Caco-2 (cell line): ENCODE measurements at regions not wholly inside any gene's neighbourhood (a gene's known extent, or its start where the extent isn't known, plus 50 kb on each side); places are given as distances from the start of the nearest gene placed in this dataset.

Experiments used
- BruUV-seq: library from RNA; stranded (reverse); fragments of 400-500 nt; replicated peaks from 2 replicates; lab custom pipeline; 2021; lab: Mats Ljungman, UMichigan
- CTCF ChIA-PET: fragments of 300-600 bp; sonication (Branson Sonifier 250); formaldehyde crosslinking; loops from one replicate; lab custom pipeline; 2022; ENCODE audit warnings: antibody characterized with exemption; lab: Charles Lee
- POLR2A ChIA-PET: fragments of 300-600 bp; sonication (Branson Sonifier 250); formaldehyde crosslinking; loops from one replicate; lab custom pipeline; 2022; ENCODE audit warnings: antibody characterized with exemption; lab: Charles Lee
- DNase-seq, 2 experiments: peaks; one replicate each; pipeline versions ENCODE4 v3.0.0 to v3.0.0-alpha.2; 2020 to 2022
- H3K27me3 ChIP-seq: replicated peaks from 2 replicates; pipeline ENCODE4 v1.6.0; 2011; ENCODE audit warnings: low read length; ENCODE audit not compliant: control insufficient read depth, insufficient read depth
- H3K36me3 ChIP-seq: 2 replicates; pipeline ENCODE4 v1.5.1; 2011; ENCODE audit warnings: low read length; ENCODE audit not compliant: control insufficient read depth, insufficient read depth
- H3K4me1 ChIP-seq: fragments of 250-450 bp; sonication (Bioruptor Pico); 2 replicates; pipeline ENCODE4 v1.5.1; 2020; ENCODE audit warnings: mild to moderate bottlenecking
- H3K4me3 ChIP-seq: 2 replicates; pipeline ENCODE4 v1.5.1; 2011; ENCODE audit warnings: low read depth, mild to moderate bottlenecking, control low read depth, low read length
- H3K9me3 ChIP-seq: fragments of 250-450 bp; sonication (Bioruptor Pico); 2 replicates; pipeline ENCODE4 v1.5.1; 2020; ENCODE audit warnings: mild to moderate bottlenecking, moderate library complexity
- H3K27ac Mint-ChIP-seq: one replicate; pipeline ENCODE4 v1.8.0; 2022; ENCODE audit warnings: mixed read lengths; ENCODE audit not compliant: unreplicated experiment
- H3K27me3 Mint-ChIP-seq: one replicate; pipeline ENCODE4 v1.8.0; 2022; ENCODE audit warnings: mixed read lengths; ENCODE audit not compliant: insufficient read depth, unreplicated experiment
- H3K36me3 Mint-ChIP-seq: one replicate; pipeline ENCODE4 v1.8.0; 2022; ENCODE audit warnings: mild to moderate bottlenecking, mixed read lengths; ENCODE audit not compliant: insufficient read depth, unreplicated experiment
- H3K4me1 Mint-ChIP-seq: one replicate; pipeline ENCODE4 v1.8.0; 2022; ENCODE audit warnings: low read depth, mixed read lengths; ENCODE audit not compliant: unreplicated experiment
- H3K4me3 Mint-ChIP-seq: one replicate; pipeline ENCODE4 v1.8.0; 2022; ENCODE audit warnings: mild to moderate bottlenecking, moderate library complexity, mixed read lengths; ENCODE audit not compliant: unreplicated experiment
- H3K9me3 Mint-ChIP-seq: one replicate; pipeline ENCODE4 v1.8.0; 2022; ENCODE audit warnings: mixed read lengths; ENCODE audit not compliant: unreplicated experiment
- CTCF ChIP-seq, 2 experiments: fragments of 200-600 bp in 1 of 2; IDR thresholded peaks; 1 replicate in 1 of 2; 2 replicates in 1 of 2; pipeline versions ENCODE4 v1.5.1 to v1.8.0; 2011 to 2022; ENCODE audit warnings: antibody characterized with exemption in 1 of 2, control low read depth in 1 of 2, inconsistent platforms in 1 of 2, low read depth in 1 of 2, low read length in 1 of 2, mild to moderate bottlenecking in 1 of 2, moderate library complexity in 1 of 2; ENCODE audit not compliant: insufficient read depth in 1 of 2, severe bottlenecking in 1 of 2, unreplicated experiment in 1 of 2
- intact Hi-C: fragments of 100-400 bp; cut with micrococcal nuclease; formaldehyde crosslinking; loops from one replicate; pipeline ENCODE4 v1.10.0; 2022; ENCODE audit not compliant: unreplicated experiment

GRCh38 chr5:26828294-26828693, 210.1 kb downstream of the CDH9 start:
- Mint-ChIP-seq H3K36me3 (no peaks in the 10 kb centered on the region), H3K27me3 (no peaks in the 10 kb centered on the region), H3K27ac (no peak overlapping the region), H3K9me3 (no peaks in the 10 kb centered on the region), H3K4me1 (no peaks in the 10 kb centered on the region), H3K4me3 (no peak overlapping the region)
- CTCF ChIA-PET: no interaction called here
- BruUV-seq: no TSS peak
- Histone ChIP-seq H3K27me3 (no peaks in the 10 kb centered on the region), H3K4me3 (no peak overlapping the region), H3K36me3 (no peaks in the 10 kb centered on the region), H3K9me3 (no peaks in the 10 kb centered on the region), H3K4me1 (no peaks in the 10 kb centered on the region)
- no peak for DNase-seq
- TF ChIP-seq CTCF (IDR thresholded peaks at IDR 0.05; ENCODE audit: insufficient read depth in 1 of 2, low read depth in 1 of 2, low read length in 1 of 2, severe bottlenecking in 1 of 2, unreplicated experiment in 1 of 2): no peak
- intact Hi-C loops: no loop called here
- POLR2A ChIA-PET: no interaction called here

- DNase-seq: no peak
- H3K4me3 Mint-ChIP-seq: no peak overlapping the region
- no peaks in the 10 kb centered on the region for H3K27me3 Mint-ChIP-seq
- no peaks in the 10 kb centered on the region for H3K27me3 ChIP-seq
- no peak for TF ChIP-seq CTCF (IDR thresholded peaks at IDR 0.05; ENCODE audit: insufficient read depth in 1 of 2, low read depth in 1 of 2, low read length in 1 of 2, severe bottlenecking in 1 of 2, unreplicated experiment in 1 of 2)
- no peaks in the 10 kb centered on the region for H3K4me1 ChIP-seq
- H3K27ac Mint-ChIP-seq: no peak overlapping the region
- H3K9me3 Mint-ChIP-seq: peaks cover 17% of the 10 kb centered on the region
- no peak overlapping the region for H3K4me3 ChIP-seq
- intact Hi-C loops: no loop called here
- no peaks in the 10 kb centered on the region for H3K36me3 ChIP-seq
- POLR2A ChIA-PET: no interaction called here
- CTCF ChIA-PET: no interaction called here
- no peaks in the 10 kb centered on the region for H3K4me1 Mint-ChIP-seq
- no peaks in the 10 kb centered on the region for H3K36me3 Mint-ChIP-seq
- no TSS peak for BruUV-seq
- H3K9me3 ChIP-seq: no peaks in the 10 kb centered on the region
Measured at GRCh38 chr5:26813235-26813634, 225.2 kb downstream of the CDH9 start.

GRCh38 chr5:26812714-26813113, 225.7 kb downstream of the CDH9 start:
- H3K36me3 Mint-ChIP-seq: no peaks in the 10 kb centered on the region
- ChIA-PET POLR2A (no interaction called here), CTCF (no interaction called here)
- no peak overlapping the region for H3K27ac Mint-ChIP-seq
- no peak for DNase-seq
- H3K4me1 Mint-ChIP-seq: no peaks in the 10 kb centered on the region
- TF ChIP-seq CTCF (IDR thresholded peaks at IDR 0.05; ENCODE audit: insufficient read depth in 1 of 2, low read depth in 1 of 2, low read length in 1 of 2, severe bottlenecking in 1 of 2, unreplicated experiment in 1 of 2): no peak
- Histone ChIP-seq H3K4me1 (no peaks in the 10 kb centered on the region), H3K4me3 (no peak overlapping the region), H3K36me3 (no peaks in the 10 kb centered on the region), H3K9me3 (no peaks in the 10 kb centered on the region), H3K27me3 (no peaks in the 10 kb centered on the region)
- peaks cover 17% of the 10 kb centered on the region for H3K9me3 Mint-ChIP-seq
- BruUV-seq: no TSS peak
- H3K4me3 Mint-ChIP-seq: no peak overlapping the region
- intact Hi-C loops: no loop called here
- no peaks in the 10 kb centered on the region for H3K27me3 Mint-ChIP-seq
